SK-N-SH (cell line): ENCODE measurements at regions not wholly inside any gene's neighbourhood (a gene's known extent, or its start where the extent isn't known, plus 50 kb on each side); places are given as distances from the start of the nearest gene placed in this dataset.

Source experiments
- CTCF ChIA-PET: fragments of 300-600, 350-600 bp; formaldehyde crosslinking; extraction: SDS; loops from one replicate; lab custom pipeline; 2021; lab: Yijun Ruan, JAX
- POLR2A ChIA-PET: fragments of 350-600 bp; sonication (Branson Sonifier 250); formaldehyde crosslinking; extraction: SDS; loops from one replicate; lab custom pipeline; 2020; ENCODE audit warnings: antibody characterized with exemption, inconsistent platforms; lab: Yijun Ruan, JAX
- DNase-seq: peaks from one replicate; pipeline ENCODE4 v3.0.0; 2012
- H2AFZ ChIP-seq: fragments of 200-600 bp; sonication (generic); 2 replicates; pipeline ENCODE4 v1.8.1; 2016; ENCODE audit warnings: antibody characterized with exemption, mild to moderate bottlenecking, low read depth
- H3F3A ChIP-seq: fragments of 200-600 bp; sonication (generic); replicated peaks from 2 replicates; pipeline ENCODE3; 2016; ENCODE audit warnings: antibody characterized with exemption, mild to moderate bottlenecking; ENCODE audit not compliant: insufficient read depth
- H3K27ac ChIP-seq, 2 experiments: fragments of 200-500 bp in 1 of 2; fragments of 200-600 bp in 1 of 2; sonication (Bioruptor generic) in 1 of 2; sonication (generic), shearing (Covaris generic) in 1 of 2; 2 replicates each; pipeline versions ENCODE4 v1.5.1 to v1.6.1; 2014 to 2016; ENCODE audit warnings: low read depth in 2 of 2, inconsistent platforms in 1 of 2, low read length in 1 of 2, mild to moderate bottlenecking in 1 of 2, mixed read lengths in 1 of 2
- H3K27me3 ChIP-seq: fragments of 200-600 bp; sonication (generic), shearing (Covaris generic); 2 replicates; pipeline ENCODE4 v1.6.1; 2016; ENCODE audit warnings: mixed run types; ENCODE audit not compliant: insufficient read depth
- H3K36me3 ChIP-seq, 2 experiments: fragments of 200-500 bp in 1 of 2; fragments of 200-600 bp in 1 of 2; sonication (Bioruptor generic) in 1 of 2; sonication (generic) in 1 of 2; replicated peaks in 1 of 2; 2 replicates each; pipeline versions ENCODE3 to v1.5.1; 2014 to 2016; ENCODE audit warnings: low read length in 1 of 2, mild to moderate bottlenecking in 1 of 2; ENCODE audit not compliant: insufficient read depth in 2 of 2, control insufficient read depth in 1 of 2
- H3K4me1 ChIP-seq, 2 experiments: fragments of 200-500 bp in 1 of 2; fragments of 200-600 bp in 1 of 2; sonication (Bioruptor generic) in 1 of 2; sonication (generic), shearing (Covaris generic) in 1 of 2; 2 replicates each; pipeline versions ENCODE4 v1.5.1 to v1.6.1; 2014 to 2016; ENCODE audit warnings: low read depth in 1 of 2, low read length in 1 of 2, mixed run types in 1 of 2; ENCODE audit not compliant: insufficient read depth in 2 of 2, control insufficient read depth in 1 of 2
- H3K4me2 ChIP-seq: fragments of 200-600 bp; sonication (generic), shearing (Covaris generic); 2 replicates; pipeline ENCODE4 v1.6.1; 2017; ENCODE audit warnings: mixed run types
- H3K4me3 ChIP-seq, 2 experiments: fragments of 200-500 bp in 1 of 2; fragments of 200-600 bp in 1 of 2; sonication (Bioruptor generic) in 1 of 2; sonication (generic), shearing (Covaris generic) in 1 of 2; 2 replicates each; pipeline versions ENCODE4 v1.5.1 to v1.8.1; 2014 to 2016; ENCODE audit warnings: low read depth in 2 of 2, inconsistent platforms in 1 of 2, low read length in 1 of 2, mild to moderate bottlenecking in 1 of 2, mixed read lengths in 1 of 2, moderate library complexity in 1 of 2
- H3K79me2 ChIP-seq: fragments of 200-600 bp; sonication (generic); 2 replicates; pipeline ENCODE4 v1.8.1; 2017; ENCODE audit warnings: mild to moderate bottlenecking; ENCODE audit not compliant: insufficient read depth
- H3K9ac ChIP-seq: fragments of 200-600 bp; sonication (generic); 2 replicates; pipeline ENCODE4 v1.6.1; 2017; ENCODE audit warnings: mixed run types
- H3K9me2 ChIP-seq: fragments of 200-600 bp; sonication (generic); 2 replicates; pipeline ENCODE4 v1.6.1; 2017; ENCODE audit warnings: mixed run types
- H3K9me3 ChIP-seq: fragments of 200-600 bp; sonication (generic); 2 replicates; pipeline ENCODE4 v1.6.1; 2017; ENCODE audit warnings: mixed run types, mild to moderate bottlenecking, moderate library complexity
- H4K20me1 ChIP-seq: fragments of 200-600 bp; sonication (generic); 2 replicates; pipeline ENCODE4 v1.6.1; 2017; ENCODE audit warnings: mild to moderate bottlenecking, mixed run types; ENCODE audit not compliant: insufficient read depth
- ELF1 ChIP-seq: IDR thresholded peaks from 2 replicates; pipeline ENCODE4 v1.4.0; 2012
- EP300 ChIP-seq, 2 experiments: IDR thresholded peaks; 2 replicates each; pipeline versions ENCODE4 v1.4.0 to v1.6.1; 2012; ENCODE audit warnings: borderline replicate concordance in 1 of 2, low read depth in 1 of 2, low read length in 1 of 2
- GATA2 ChIP-seq: sonication (generic); formaldehyde crosslinking; IDR thresholded peaks from 2 replicates; pipeline ENCODE4 v1.5.0; 2020; ENCODE audit warnings: mild to moderate bottlenecking, missing genetic modification reagents
- JUND ChIP-seq: IDR thresholded peaks from 2 replicates; pipeline ENCODE4 v1.4.0; 2012
- MEF2A ChIP-seq: IDR thresholded peaks from 2 replicates; pipeline ENCODE4 v1.4.0; 2012; ENCODE audit warnings: low read depth, borderline replicate concordance
- MXI1 ChIP-seq: IDR thresholded peaks from 2 replicates; pipeline ENCODE4 v1.6.1; 2012; ENCODE audit warnings: mild to moderate bottlenecking, low read depth, low read length, improper control_type of control experiment
- NFIC ChIP-seq: IDR thresholded peaks from 2 replicates; pipeline ENCODE4 v1.4.0; 2012; ENCODE audit warnings: borderline replicate concordance
- NRF1 ChIP-seq: IDR thresholded peaks from 2 replicates; pipeline ENCODE4 v1.6.1; 2012; ENCODE audit warnings: low read depth, mild to moderate bottlenecking, low read length
- POLR2AphosphoS5 ChIP-seq: IDR thresholded peaks from 2 replicates; pipeline ENCODE4 v1.6.1; 2012; ENCODE audit warnings: low read depth, low read length
- RAD21 ChIP-seq: IDR thresholded peaks from 2 replicates; pipeline ENCODE4 v1.6.1; 2012; ENCODE audit warnings: mild to moderate bottlenecking, low read length
- RXRA ChIP-seq: IDR thresholded peaks from 2 replicates; pipeline ENCODE4 v1.4.0; 2012; ENCODE audit warnings: low read depth, mild to moderate bottlenecking, borderline replicate concordance
- SMC3 ChIP-seq: IDR thresholded peaks from 2 replicates; pipeline ENCODE4 v1.6.1; 2012; ENCODE audit warnings: low read depth, low read length, improper control_type of control experiment
- TCF12 ChIP-seq: IDR thresholded peaks from 2 replicates; pipeline ENCODE4 v1.4.0; 2012
- YY1 ChIP-seq: IDR thresholded peaks from 2 replicates; pipeline ENCODE4 v1.4.0; 2012; ENCODE audit warnings: low read depth, mild to moderate bottlenecking
- WGBS: methylation state at CpG from one replicate; pipeline ENCODE4 v1.1.6; 2017; ENCODE audit warnings: low lambda C conversion rate; 5-methylcytosine and 5-hydroxymethylcytosine counted together
- TF ChIP-seq, protein P1 (sequence below): IDR thresholded peaks from 2 replicates; pipeline ENCODE4 v1.4.0; 2012; ENCODE audit warnings: low read depth, borderline replicate concordance
- TF ChIP-seq, protein P2 (sequence below): fragments of 200-600 bp; sonication (generic); IDR thresholded peaks from 2 replicates; pipeline ENCODE4 v1.6.1; 2017; ENCODE audit warnings: antibody characterized with exemption, mild to moderate bottlenecking, moderate library complexity
- TF ChIP-seq, protein P3 (sequence below): fragments of 150-350 bp; IDR thresholded peaks from 2 replicates; pipeline ENCODE4 v1.6.1; 2016; ENCODE audit warnings: mild to moderate bottlenecking, low read depth, low read length
- TF ChIP-seq, protein P4 (sequence below): IDR thresholded peaks from 2 replicates; pipeline ENCODE4 v1.4.0; 2012; ENCODE audit warnings: low read depth, borderline replicate concordance

DNA sequence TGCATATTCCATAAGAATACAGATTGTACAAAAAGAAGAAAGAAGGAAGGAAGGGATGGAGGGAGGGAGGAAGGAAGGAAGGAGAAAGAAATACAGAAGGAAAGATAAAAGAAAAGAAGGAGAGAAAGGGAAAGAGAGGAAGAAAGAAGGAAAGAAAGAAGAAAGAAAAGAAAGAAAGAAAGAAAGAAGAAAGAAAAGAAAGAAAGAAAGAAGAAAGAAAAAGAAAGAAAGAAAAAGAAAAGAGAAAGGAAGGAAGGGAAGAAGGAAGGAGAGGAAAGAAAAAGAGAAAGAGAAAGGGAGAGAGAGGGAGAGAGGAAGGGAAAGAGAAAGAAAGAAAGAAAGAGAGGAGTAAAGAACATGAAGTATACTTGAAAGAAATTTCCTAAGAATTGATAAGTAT lies 577.9 kb upstream of the ALCAM start:
- POLR2A ChIA-PET, result no interaction called here
- Histone ChIP-seq H3K27ac (no peak overlapping the region), H3K27me3 (no peaks in the 10 kb centered on the region), H3F3A (no peaks in the 10 kb centered on the region), H4K20me1 (no peaks in the 10 kb centered on the region), H3K79me2 (no peaks in the 10 kb centered on the region), H3K4me1 (no peaks in the 10 kb centered on the region; a peak in 1 of 4 replicates), H3K4me3 (no peak overlapping the region), H3K9me3 (no peaks in the 10 kb centered on the region), H3K9ac (no peak overlapping the region), H3K4me2 (no peak overlapping the region), H2AFZ (no peak overlapping the region), H3K9me2 (no peaks in the 10 kb centered on the region), H3K36me3 (no peaks in the 10 kb centered on the region)
- TF ChIP-seq EP300 (IDR thresholded peaks at IDR 0.05; ENCODE audit: borderline replicate concordance in 1 of 2, low read depth in 1 of 2, low read length in 1 of 2) (no peak), YY1 (no peak), MXI1 (no peak), TCF12 (no peak), ELF1 (no peak), MEF2A (no peak), SMC3 (no peak), NFIC (no peak), GATA2 (no peak), RAD21 (no peak), NRF1 (no peak)
- TF ChIP-seq, protein P1, sequence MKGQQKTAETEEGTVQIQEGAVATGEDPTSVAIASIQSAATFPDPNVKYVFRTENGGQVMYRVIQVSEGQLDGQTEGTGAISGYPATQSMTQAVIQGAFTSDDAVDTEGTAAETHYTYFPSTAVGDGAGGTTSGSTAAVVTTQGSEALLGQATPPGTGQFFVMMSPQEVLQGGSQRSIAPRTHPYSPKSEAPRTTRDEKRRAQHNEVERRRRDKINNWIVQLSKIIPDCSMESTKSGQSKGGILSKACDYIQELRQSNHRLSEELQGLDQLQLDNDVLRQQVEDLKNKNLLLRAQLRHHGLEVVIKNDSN, result no peak
- TF ChIP-seq, protein P2, sequence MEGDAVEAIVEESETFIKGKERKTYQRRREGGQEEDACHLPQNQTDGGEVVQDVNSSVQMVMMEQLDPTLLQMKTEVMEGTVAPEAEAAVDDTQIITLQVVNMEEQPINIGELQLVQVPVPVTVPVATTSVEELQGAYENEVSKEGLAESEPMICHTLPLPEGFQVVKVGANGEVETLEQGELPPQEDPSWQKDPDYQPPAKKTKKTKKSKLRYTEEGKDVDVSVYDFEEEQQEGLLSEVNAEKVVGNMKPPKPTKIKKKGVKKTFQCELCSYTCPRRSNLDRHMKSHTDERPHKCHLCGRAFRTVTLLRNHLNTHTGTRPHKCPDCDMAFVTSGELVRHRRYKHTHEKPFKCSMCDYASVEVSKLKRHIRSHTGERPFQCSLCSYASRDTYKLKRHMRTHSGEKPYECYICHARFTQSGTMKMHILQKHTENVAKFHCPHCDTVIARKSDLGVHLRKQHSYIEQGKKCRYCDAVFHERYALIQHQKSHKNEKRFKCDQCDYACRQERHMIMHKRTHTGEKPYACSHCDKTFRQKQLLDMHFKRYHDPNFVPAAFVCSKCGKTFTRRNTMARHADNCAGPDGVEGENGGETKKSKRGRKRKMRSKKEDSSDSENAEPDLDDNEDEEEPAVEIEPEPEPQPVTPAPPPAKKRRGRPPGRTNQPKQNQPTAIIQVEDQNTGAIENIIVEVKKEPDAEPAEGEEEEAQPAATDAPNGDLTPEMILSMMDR, result no peak
- CTCF ChIA-PET, result no interaction called here
- no peak for DNase-seq

DNA sequence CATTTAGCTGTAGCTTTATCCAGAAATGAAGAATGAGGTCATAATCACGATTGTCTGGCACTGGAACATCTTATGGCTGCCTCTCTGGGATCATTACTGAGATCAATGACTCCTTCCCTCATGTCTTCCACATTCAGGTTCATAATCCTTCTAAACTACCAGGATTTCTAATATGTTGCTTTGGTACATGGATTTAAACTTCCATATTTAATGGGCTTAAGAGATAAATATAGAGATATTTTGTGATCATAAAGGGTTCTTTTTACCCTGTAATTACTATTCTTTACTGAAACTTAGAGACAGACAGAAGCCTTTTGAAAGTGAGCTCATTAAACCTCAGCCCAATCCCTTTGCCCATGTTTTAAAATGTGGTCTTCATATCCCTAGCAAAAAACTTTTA lies 575.4 kb upstream of the ALCAM start:
- DNase-seq, result no peak
- H4K20me1 ChIP-seq, result no peaks in the 10 kb centered on the region
- WGBS, result 37% methylated on average over 1 of the region's 1 CpG
- no peak overlapping the region for H3K27ac ChIP-seq
- CTCF ChIA-PET, result interaction anchor here (1.0 kb wide), 1 partner anchor 21 kb away, joined by 3 read pairs; no protein-coding TSS in a partner anchor
- no peaks in the 10 kb centered on the region for H3K36me3 ChIP-seq
- POLR2A ChIA-PET, result no interaction called here
- no peaks in the 10 kb centered on the region for H3K4me1 ChIP-seq
- H3K79me2 ChIP-seq, result no peaks in the 10 kb centered on the region
- no peak overlapping the region for H3K4me3 ChIP-seq
- no peak overlapping the region for H3K9ac ChIP-seq
- TF ChIP-seq NRF1 (no peak), POLR2AphosphoS5 (no peak), RXRA (no peak), JUND (no peak)
- TF ChIP-seq, protein P3, sequence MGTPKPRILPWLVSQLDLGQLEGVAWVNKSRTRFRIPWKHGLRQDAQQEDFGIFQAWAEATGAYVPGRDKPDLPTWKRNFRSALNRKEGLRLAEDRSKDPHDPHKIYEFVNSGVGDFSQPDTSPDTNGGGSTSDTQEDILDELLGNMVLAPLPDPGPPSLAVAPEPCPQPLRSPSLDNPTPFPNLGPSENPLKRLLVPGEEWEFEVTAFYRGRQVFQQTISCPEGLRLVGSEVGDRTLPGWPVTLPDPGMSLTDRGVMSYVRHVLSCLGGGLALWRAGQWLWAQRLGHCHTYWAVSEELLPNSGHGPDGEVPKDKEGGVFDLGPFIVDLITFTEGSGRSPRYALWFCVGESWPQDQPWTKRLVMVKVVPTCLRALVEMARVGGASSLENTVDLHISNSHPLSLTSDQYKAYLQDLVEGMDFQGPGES, result no peak
- TF ChIP-seq, protein P2, result no peak
- TF ChIP-seq, protein P4, sequence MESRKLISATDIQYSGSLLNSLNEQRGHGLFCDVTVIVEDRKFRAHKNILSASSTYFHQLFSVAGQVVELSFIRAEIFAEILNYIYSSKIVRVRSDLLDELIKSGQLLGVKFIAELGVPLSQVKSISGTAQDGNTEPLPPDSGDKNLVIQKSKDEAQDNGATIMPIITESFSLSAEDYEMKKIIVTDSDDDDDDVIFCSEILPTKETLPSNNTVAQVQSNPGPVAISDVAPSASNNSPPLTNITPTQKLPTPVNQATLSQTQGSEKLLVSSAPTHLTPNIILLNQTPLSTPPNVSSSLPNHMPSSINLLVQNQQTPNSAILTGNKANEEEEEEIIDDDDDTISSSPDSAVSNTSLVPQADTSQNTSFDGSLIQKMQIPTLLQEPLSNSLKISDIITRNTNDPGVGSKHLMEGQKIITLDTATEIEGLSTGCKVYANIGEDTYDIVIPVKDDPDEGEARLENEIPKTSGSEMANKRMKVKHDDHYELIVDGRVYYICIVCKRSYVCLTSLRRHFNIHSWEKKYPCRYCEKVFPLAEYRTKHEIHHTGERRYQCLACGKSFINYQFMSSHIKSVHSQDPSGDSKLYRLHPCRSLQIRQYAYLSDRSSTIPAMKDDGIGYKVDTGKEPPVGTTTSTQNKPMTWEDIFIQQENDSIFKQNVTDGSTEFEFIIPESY, result no peak
- TF ChIP-seq, all 33 proteins: peak for 0
- no peaks in the 10 kb centered on the region for H3K9me2 ChIP-seq
- H3K4me2 ChIP-seq, result no peak overlapping the region
- no peaks in the 10 kb centered on the region for H3K27me3 ChIP-seq
- H3F3A ChIP-seq, result no peaks in the 10 kb centered on the region
- no peaks in the 10 kb centered on the region for H3K9me3 ChIP-seq
- no peak overlapping the region for H2AFZ ChIP-seq
